ENCODE measurements at regions not wholly inside any gene's neighbourhood (a gene's known extent, or its start where the extent isn't known, plus 50 kb on each side); places are given as distances from the start of the nearest gene placed in this dataset.
"Not testable (repeated sequence)": the region's sequence is repeated elsewhere in the genome, so short reads cannot be mapped to it uniquely, and the experiment has no call there.

GRCh38 chr1:229132106-229132443, 138.8 kb upstream of the RAB4A start:
- intact Hi-C loops (cut with DNase I; ENCODE audit: low total_unique reads), result no loop called here
- TF ChIP-seq CTCF (IDR thresholded peaks at IDR 0.05 in 4 of 5, conservative IDR thresholded peaks at IDR 0.05 in 1 of 5), result no peak
- no peak for TF ChIP-seq POLR2A (IDR thresholded peaks at IDR 0.05)
- no peak for ATAC-seq

GRCh38 chr1:229132706-229133105, 138.2 kb upstream of the RAB4A start:
- Histone ChIP-seq H3K27me3 (no peaks in the 10 kb centered on the region), H3K36me3 (no peaks in the 10 kb centered on the region), H3K27ac (no peak overlapping the region), H3K4me3 (no peak overlapping the region), H3K9me3 (no peaks in the 10 kb centered on the region), H3K4me1 (no peaks in the 10 kb centered on the region)
- TF ChIP-seq CTCF (IDR thresholded peaks at IDR 0.05 in 4 of 5, conservative IDR thresholded peaks at IDR 0.05 in 1 of 5) (no peak), POLR2A (IDR thresholded peaks at IDR 0.05) (no peak)
- ATAC-seq, result no peak
- in situ Hi-C loops (cut with MboI; ENCODE audit: low sequenced_read_pairs in 4 of 4) (no loop called here), intact Hi-C loops (cut with DNase I; ENCODE audit: low total_unique reads) (no loop called here)
- DNase-seq, result no peak

More at GRCh38 chr1:229132106-229132443, 138.8 kb upstream of the RAB4A start:
- H3K9me3 ChIP-seq, result no peaks in the 10 kb centered on the region
- no peak overlapping the region for H3K27ac ChIP-seq
- DNase-seq, result no peak
- no peaks in the 10 kb centered on the region for H3K27me3 ChIP-seq
- H3K36me3 ChIP-seq, result no peaks in the 10 kb centered on the region
- no peaks in the 10 kb centered on the region for H3K4me1 ChIP-seq
- in situ Hi-C loops (cut with MboI; ENCODE audit: low sequenced_read_pairs in 4 of 4), result no loop called here
- no peak overlapping the region for H3K4me3 ChIP-seq

- intact Hi-C loops (cut with DNase I; ENCODE audit: low total_unique reads), result no loop called here
- H3K9me3 ChIP-seq, result no peaks in the 10 kb centered on the region
- no peaks in the 10 kb centered on the region for H3K27me3 ChIP-seq
- H3K36me3 ChIP-seq, result no peaks in the 10 kb centered on the region
- ATAC-seq (no peak), DNase-seq (no peak)
- H3K27ac ChIP-seq, result no peak overlapping the region
- no peak for TF ChIP-seq CTCF (IDR thresholded peaks at IDR 0.05 in 4 of 5, conservative IDR thresholded peaks at IDR 0.05 in 1 of 5)
- no peak for TF ChIP-seq POLR2A (IDR thresholded peaks at IDR 0.05)
- no peaks in the 10 kb centered on the region for H3K4me1 ChIP-seq
- in situ Hi-C loops (cut with MboI; ENCODE audit: low sequenced_read_pairs in 4 of 4), result no loop called here
- no peak overlapping the region for H3K4me3 ChIP-seq
These were observed 137.8 kb upstream of the RAB4A start for GRCh38 chr1:229133151-229133550.

GRCh38 chr1:229133811-229134210, 137.1 kb upstream of the RAB4A start:
- intact Hi-C loops (cut with DNase I; ENCODE audit: low total_unique reads) (no loop called here), in situ Hi-C loops (cut with MboI; ENCODE audit: low sequenced_read_pairs in 4 of 4) (no loop called here)
- no peak for DNase-seq
- H3K4me1 ChIP-seq, result no peaks in the 10 kb centered on the region
- H3K9me3 ChIP-seq, result no peaks in the 10 kb centered on the region
- no peak overlapping the region for H3K27ac ChIP-seq
- TF ChIP-seq POLR2A (IDR thresholded peaks at IDR 0.05) (no peak), CTCF (IDR thresholded peaks at IDR 0.05 in 4 of 5, conservative IDR thresholded peaks at IDR 0.05 in 1 of 5) (no peak)
- H3K27me3 ChIP-seq, result no peaks in the 10 kb centered on the region
- no peak for ATAC-seq
- no peak overlapping the region for H3K4me3 ChIP-seq
- no peaks in the 10 kb centered on the region for H3K36me3 ChIP-seq

- H3K36me3 ChIP-seq; in situ Hi-C loops (cut with MboI; ENCODE audit: low sequenced_read_pairs in 4 of 4); H3K4me3 ChIP-seq; H3K9me3 ChIP-seq; H3K27ac ChIP-seq; DNase-seq; H3K27me3 ChIP-seq; intact Hi-C loops (cut with DNase I; ENCODE audit: low total_unique reads); H3K4me1 ChIP-seq; ATAC-seq: not testable (repeated sequence)
These were observed 136.3 kb upstream of the RAB4A start for GRCh38 chr1:229134381-229135217.

All from gastrocnemius medialis (tissue), 4 donors.